ENCODE measurements at regions not wholly inside any gene's neighbourhood (a gene's known extent, or its start where the extent isn't known, plus 50 kb on each side); places are given as distances from the start of the nearest gene placed in this dataset.

DNA sequence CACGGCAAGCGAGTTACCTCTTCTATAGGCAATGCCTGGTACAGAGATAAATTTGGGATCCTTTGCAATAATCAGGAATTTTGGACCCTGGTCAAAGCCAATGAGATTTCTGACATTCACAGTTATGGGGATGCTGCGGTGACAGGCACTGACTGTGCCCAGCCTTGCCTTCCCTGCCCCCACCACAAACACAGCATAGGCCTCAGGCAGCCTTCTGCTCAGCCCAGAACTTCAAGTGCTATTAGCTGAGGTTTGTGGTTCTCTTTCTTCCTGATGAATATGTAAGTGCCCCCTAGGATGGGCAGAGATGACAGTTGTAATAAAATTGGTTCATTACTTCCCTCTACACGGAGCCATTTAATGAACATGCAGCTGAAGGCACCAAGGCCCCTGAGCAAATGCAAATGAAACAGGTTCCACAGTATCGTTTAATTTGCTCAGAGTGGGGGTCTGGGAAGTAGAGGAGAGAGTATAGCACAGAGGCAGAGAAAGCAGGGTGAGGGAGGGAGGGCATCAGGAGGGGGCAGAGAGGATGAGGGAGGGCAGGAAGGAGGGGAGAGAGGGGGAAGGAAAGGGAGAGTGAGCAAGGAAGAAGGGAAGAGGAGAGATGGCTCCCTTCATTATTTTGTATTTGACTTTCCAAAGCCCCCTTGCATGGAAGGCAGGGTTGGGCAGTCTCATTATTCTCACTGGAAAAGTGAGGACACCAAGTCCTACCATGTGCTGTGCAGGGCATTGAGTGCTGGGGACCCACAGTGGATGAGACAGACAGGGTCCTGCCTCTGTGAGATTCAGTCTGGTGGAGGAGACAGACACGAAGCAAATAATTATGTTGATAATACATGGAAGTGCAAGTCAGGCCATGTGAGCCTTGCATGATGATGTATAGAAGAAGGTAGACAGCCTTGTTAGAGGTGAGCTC, 513.0 kb downstream of the PTPRU start:
- no peaks in the 10 kb centered on the region; a peak in 1 of 5 replicates for H3K27me3 ChIP-seq (ENCODE audit: control insufficient read depth in 1 of 2, insufficient read depth in 2 of 2, low read length in 2 of 2)
- CTCF ChIA-PET (ENCODE audit: low intra/inter-chr PET ratio, low total read pairs) = no interaction called here
- H3K36me3 ChIP-seq (replicated peaks in 1 of 2; ENCODE audit: control insufficient read depth in 1 of 2, insufficient read depth in 2 of 2, low read length in 2 of 2) = no peaks in the 10 kb centered on the region
- H3K79me2 ChIP-seq (ENCODE audit: insufficient read depth, low read length) = no peaks in the 10 kb centered on the region
- ATAC-seq = no peak
- POLR2A ChIA-PET = no interaction called here
- H3K27ac ChIP-seq (ENCODE audit: extremely low read length, insufficient read depth, low read length) = no peak overlapping the region
- H3K9ac ChIP-seq (ENCODE audit: insufficient read depth, low read depth, low read length) = no peak overlapping the region
- 0 out of 2 replicates have a peak, but pooled peaks cover 2% of the 10 kb centered on the region for H4K20me1 ChIP-seq (ENCODE audit: insufficient read depth, low read length)
- intact Hi-C loops (cut with micrococcal nuclease; ENCODE audit: unreplicated experiment) = no loop called here
- TF ChIP-seq, protein P1, sequence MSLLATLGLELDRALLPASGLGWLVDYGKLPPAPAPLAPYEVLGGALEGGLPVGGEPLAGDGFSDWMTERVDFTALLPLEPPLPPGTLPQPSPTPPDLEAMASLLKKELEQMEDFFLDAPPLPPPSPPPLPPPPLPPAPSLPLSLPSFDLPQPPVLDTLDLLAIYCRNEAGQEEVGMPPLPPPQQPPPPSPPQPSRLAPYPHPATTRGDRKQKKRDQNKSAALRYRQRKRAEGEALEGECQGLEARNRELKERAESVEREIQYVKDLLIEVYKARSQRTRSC (CRISPR knock-in tag; IDR thresholded peaks at IDR 0.05; ENCODE audit: low read depth) = no peak
- no peak for TF ChIP-seq ATAD3A (CRISPR knock-in tag; IDR thresholded peaks at IDR 0.05)
- TF ChIP-seq, protein P2, sequence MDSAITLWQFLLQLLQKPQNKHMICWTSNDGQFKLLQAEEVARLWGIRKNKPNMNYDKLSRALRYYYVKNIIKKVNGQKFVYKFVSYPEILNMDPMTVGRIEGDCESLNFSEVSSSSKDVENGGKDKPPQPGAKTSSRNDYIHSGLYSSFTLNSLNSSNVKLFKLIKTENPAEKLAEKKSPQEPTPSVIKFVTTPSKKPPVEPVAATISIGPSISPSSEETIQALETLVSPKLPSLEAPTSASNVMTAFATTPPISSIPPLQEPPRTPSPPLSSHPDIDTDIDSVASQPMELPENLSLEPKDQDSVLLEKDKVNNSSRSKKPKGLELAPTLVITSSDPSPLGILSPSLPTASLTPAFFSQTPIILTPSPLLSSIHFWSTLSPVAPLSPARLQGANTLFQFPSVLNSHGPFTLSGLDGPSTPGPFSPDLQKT (CRISPR knock-in tag; IDR thresholded peaks at IDR 0.05; ENCODE audit: borderline replicate concordance) = no peak
- TF ChIP-seq, protein P3, sequence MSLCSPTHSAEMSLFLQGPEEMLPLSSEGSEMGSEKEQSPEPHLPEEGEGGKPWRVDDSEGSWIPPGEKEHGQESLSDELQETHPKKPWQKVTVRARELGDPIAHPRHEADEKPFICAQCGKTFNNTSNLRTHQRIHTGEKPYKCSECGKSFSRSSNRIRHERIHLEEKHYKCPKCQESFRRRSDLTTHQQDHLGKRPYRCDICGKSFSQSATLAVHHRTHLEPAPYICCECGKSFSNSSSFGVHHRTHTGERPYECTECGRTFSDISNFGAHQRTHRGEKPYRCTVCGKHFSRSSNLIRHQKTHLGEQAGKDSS (CRISPR knock-in tag; IDR thresholded peaks at IDR 0.05; ENCODE audit: borderline replicate concordance, low read depth) = no peak
- no peak for TF ChIP-seq ZNF207 (IDR thresholded peaks at IDR 0.05; ENCODE audit: borderline replicate concordance)
- no peak for TF ChIP-seq PPARG (CRISPR knock-in tag; conservative IDR thresholded peaks at IDR 0.05)
- TF ChIP-seq, protein P4, sequence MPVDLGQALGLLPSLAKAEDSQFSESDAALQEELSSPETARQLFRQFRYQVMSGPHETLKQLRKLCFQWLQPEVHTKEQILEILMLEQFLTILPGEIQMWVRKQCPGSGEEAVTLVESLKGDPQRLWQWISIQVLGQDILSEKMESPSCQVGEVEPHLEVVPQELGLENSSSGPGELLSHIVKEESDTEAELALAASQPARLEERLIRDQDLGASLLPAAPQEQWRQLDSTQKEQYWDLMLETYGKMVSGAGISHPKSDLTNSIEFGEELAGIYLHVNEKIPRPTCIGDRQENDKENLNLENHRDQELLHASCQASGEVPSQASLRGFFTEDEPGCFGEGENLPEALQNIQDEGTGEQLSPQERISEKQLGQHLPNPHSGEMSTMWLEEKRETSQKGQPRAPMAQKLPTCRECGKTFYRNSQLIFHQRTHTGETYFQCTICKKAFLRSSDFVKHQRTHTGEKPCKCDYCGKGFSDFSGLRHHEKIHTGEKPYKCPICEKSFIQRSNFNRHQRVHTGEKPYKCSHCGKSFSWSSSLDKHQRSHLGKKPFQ (CRISPR knock-in tag; IDR thresholded peaks at IDR 0.05; ENCODE audit: insufficient replicate concordance) = no peak
- TF ChIP-seq ATF7-NPFF (CRISPR knock-in tag; IDR thresholded peaks at IDR 0.05; ENCODE audit: low read depth) = no peak
- in situ Hi-C loops (cut with HindIII; ENCODE audit: extremely low pct_ligation_motif_present, low pct_unique_long_range_greater_than_20kb) = no loop called here
- no peaks in the 10 kb centered on the region for H3K4me1 ChIP-seq (ENCODE audit: insufficient read depth, low read length)
- H2AFZ ChIP-seq (ENCODE audit: low read length) = no peak overlapping the region
- under 1% methylated on average over 6 of the region's 6 CpGs for WGBS (ENCODE audit: low lambda C conversion rate)
- no TSS peak for BruUV-seq (replicated peaks)
- H3K9me3 ChIP-seq (ENCODE audit: low read length) = no peaks in the 10 kb centered on the region
- no peak for FAIRE-seq
- DNase-seq (ENCODE audit: low spot score) = no peak
- no peak overlapping the region for H3K4me3 ChIP-seq (replicated peaks in 1 of 3; ENCODE audit: insufficient read depth in 1 of 3, low read depth in 2 of 3, low read length in 3 of 3)
- no peak overlapping the region for H3K4me2 ChIP-seq (ENCODE audit: low read depth, low read length)
